Thoracic aorta (tissue), 2 donors: ENCODE measurements at regions not wholly inside any gene's neighbourhood (a gene's known extent, or its start where the extent isn't known, plus 50 kb on each side); places are given as distances from the start of the nearest gene placed in this dataset.

ENCODE experiments used
- ATAC-seq: fragments of 150-250 bp; one replicate; pipeline ENCODE4 v1.8.0; 2017; ENCODE audit warnings: low read depth; ENCODE audit not compliant: insufficient number of reproducible peaks, low FRiP score
- DNase-seq: peaks from one replicate; pipeline ENCODE4 v3.0.0-alpha.2; 2020; ENCODE audit warnings: low spot score
- H3K27ac ChIP-seq, 2 donors: fragments of 200-600 bp; sonication (generic); 1 replicate in 1 of 2; 2 replicates in 1 of 2; pipeline ENCODE4 v1.5.1; 2016; ENCODE audit warnings: mild to moderate bottlenecking in 2 of 2, moderate library complexity in 2 of 2
- H3K27me3 ChIP-seq: fragments of 200-600 bp; sonication (generic); replicated peaks from 2 replicates; pipeline ENCODE4 v1.6.0; 2016; ENCODE audit warnings: mild to moderate bottlenecking; ENCODE audit not compliant: insufficient read depth
- H3K36me3 ChIP-seq: fragments of 200-600 bp; sonication (generic); one replicate; pipeline ENCODE4 v1.5.1; 2016
- H3K4me1 ChIP-seq, 2 donors: fragments of 200-600 bp; sonication (generic); 1 replicate in 1 of 2; 2 replicates in 1 of 2; pipeline versions ENCODE4 v1.5.1 to v1.6.0; 2016; ENCODE audit warnings: low read depth in 2 of 2, mild to moderate bottlenecking in 1 of 2; ENCODE audit not compliant: control insufficient read depth in 1 of 2
- H3K4me3 ChIP-seq: fragments of 200-600 bp; sonication (generic); 2 replicates; pipeline ENCODE4 v1.5.1; 2016; ENCODE audit warnings: mild to moderate bottlenecking
- H3K9me3 ChIP-seq: fragments of 200-600 bp; sonication (generic); 2 replicates; pipeline ENCODE4 v1.5.1; 2016
- TF ChIP-seq, protein P1 (sequence below): fragments of 200-600 bp; sonication (generic); IDR thresholded peaks from one replicate; pipeline ENCODE4 v1.5.1; 2019; ENCODE audit warnings: antibody characterized with exemption

DNA sequence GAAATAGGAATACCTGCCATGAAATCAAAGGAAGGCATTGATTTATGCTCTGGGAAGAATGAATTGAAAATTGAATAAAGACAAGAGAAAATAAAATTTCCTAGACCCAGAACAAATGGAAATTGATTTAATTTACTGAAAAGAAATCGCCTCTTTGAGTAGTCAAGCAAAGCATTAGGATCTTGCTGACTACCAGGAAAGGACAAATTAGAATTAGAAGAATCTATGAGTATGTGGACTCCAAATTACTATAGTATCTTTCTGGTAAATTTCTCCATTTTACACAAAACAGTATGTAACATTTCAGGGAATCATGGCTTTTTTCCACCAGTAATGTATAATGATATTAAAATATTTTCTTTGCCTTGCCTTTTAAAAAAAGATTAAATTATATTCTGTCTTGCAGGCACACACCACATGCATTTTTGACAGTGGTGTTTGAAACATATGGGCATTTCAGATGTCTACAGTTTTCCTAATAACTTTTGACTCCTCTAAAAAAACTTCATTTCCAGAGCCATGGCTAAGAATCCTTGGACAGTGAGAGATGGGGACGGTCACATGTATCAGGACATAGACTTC, 768.7 kb upstream of the NRSN1 start:
- no peaks in the 10 kb centered on the region for H3K36me3 ChIP-seq
- no peak overlapping the region for H3K27ac ChIP-seq
- no peak overlapping the region for H3K4me3 ChIP-seq
- no peaks in the 10 kb centered on the region for H3K4me1 ChIP-seq
- TF ChIP-seq, protein P1, sequence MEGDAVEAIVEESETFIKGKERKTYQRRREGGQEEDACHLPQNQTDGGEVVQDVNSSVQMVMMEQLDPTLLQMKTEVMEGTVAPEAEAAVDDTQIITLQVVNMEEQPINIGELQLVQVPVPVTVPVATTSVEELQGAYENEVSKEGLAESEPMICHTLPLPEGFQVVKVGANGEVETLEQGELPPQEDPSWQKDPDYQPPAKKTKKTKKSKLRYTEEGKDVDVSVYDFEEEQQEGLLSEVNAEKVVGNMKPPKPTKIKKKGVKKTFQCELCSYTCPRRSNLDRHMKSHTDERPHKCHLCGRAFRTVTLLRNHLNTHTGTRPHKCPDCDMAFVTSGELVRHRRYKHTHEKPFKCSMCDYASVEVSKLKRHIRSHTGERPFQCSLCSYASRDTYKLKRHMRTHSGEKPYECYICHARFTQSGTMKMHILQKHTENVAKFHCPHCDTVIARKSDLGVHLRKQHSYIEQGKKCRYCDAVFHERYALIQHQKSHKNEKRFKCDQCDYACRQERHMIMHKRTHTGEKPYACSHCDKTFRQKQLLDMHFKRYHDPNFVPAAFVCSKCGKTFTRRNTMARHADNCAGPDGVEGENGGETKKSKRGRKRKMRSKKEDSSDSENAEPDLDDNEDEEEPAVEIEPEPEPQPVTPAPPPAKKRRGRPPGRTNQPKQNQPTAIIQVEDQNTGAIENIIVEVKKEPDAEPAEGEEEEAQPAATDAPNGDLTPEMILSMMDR: no peak
- H3K27me3 ChIP-seq: no peaks in the 10 kb centered on the region
- H3K9me3 ChIP-seq: no peaks in the 10 kb centered on the region
- ATAC-seq (no peak), DNase-seq (no peak)

DNA sequence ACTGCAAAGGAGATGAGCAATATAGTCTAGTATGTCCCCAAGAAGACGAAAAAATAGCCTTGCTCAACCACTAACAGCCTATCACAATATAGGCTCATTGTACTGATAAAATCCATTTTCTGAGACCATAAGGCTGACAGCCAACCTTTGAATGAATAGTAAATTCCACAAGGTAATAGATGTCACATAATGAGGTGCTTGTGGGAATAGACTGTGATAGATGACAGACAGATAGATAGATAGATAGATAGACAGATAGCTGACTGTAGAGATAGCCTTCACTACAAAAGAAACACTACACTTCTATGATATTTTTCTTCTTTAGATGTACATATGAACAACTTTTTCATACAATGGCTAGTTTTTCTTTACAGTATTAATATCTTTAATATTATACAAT, 760.3 kb upstream of the NRSN1 start:
- no peak for ATAC-seq
- TF ChIP-seq, protein P1: no peak
- Histone ChIP-seq H3K9me3 (no peaks in the 10 kb centered on the region), H3K4me1 (no peaks in the 10 kb centered on the region), H3K4me3 (no peak overlapping the region), H3K27me3 (no peaks in the 10 kb centered on the region), H3K36me3 (no peaks in the 10 kb centered on the region), H3K27ac (no peak overlapping the region)
- DNase-seq: no peak

DNA sequence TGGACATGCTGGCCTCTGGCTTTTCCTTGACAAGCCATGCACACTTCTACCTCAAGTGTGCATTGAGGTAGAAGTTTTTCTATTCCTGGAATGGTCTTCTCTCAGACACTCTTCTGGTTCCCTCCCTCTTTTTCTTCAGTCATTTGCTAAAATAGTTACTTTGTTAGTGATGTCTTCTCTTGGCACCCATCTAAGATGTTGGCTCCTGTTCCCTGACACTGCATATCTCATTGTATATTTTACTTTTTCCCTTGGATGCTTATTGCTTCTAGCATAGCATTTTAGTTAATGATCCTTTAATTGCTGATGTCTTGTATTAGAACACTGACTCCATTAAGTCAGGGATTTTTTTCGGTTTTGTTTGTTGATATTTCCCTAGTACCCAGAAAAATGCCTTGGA, 758.7 kb upstream of the NRSN1 start:
- TF ChIP-seq, protein P1: no peak
- H3K4me3 ChIP-seq: no peak overlapping the region
- H3K36me3 ChIP-seq: no peaks in the 10 kb centered on the region
- no peak for ATAC-seq
- DNase-seq: no peak
- no peaks in the 10 kb centered on the region for H3K4me1 ChIP-seq
- H3K27ac ChIP-seq: no peak overlapping the region
- H3K27me3 ChIP-seq: no peaks in the 10 kb centered on the region
- H3K9me3 ChIP-seq: no peaks in the 10 kb centered on the region

DNA sequence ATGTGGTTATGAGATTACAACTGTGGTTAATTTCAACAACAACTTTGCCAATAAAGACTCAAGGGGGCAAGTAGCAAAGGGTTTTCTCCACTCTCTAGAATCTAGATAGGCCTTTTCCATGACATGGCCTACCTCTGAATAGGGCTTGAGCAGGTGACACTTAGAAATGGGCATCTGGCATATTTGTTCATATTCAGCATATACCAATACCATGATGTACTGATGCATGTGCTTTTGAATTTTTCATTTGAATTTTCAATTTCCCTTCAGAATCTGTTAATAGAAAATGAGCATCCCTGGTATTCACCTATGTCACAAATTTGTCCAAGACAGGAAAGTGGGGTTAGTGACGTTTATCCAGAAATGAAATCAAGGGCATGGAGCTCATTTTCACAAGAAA, 757.5 kb upstream of the NRSN1 start:
- ATAC-seq (no peak), DNase-seq (no peak)
- Histone ChIP-seq H3K27ac (no peak overlapping the region), H3K27me3 (no peaks in the 10 kb centered on the region), H3K36me3 (no peaks in the 10 kb centered on the region), H3K9me3 (no peaks in the 10 kb centered on the region), H3K4me1 (no peaks in the 10 kb centered on the region), H3K4me3 (no peak overlapping the region)
- TF ChIP-seq, protein P1: no peak

DNA sequence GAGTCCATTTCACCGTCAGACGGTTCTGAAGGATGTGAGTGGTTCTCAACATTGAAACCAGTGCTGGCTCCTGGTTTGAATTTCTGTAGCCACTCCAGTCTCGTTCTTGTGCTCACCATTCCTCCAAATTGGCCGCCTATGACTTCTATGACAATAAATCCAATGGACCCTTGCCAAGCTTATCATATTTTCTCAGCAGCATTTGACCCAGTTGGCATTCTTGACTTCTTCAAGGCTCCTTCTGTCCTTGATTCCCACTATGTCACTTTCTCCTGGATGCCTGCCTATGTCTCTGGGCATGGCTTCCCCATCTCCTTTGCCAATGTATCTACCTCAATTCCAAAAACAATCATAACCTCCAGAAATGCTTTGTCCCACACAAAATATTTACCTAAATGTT, 756.0 kb upstream of the NRSN1 start:
- Histone ChIP-seq H3K4me3 (no peak overlapping the region), H3K27me3 (no peaks in the 10 kb centered on the region), H3K27ac (no peak overlapping the region), H3K36me3 (no peaks in the 10 kb centered on the region), H3K9me3 (no peaks in the 10 kb centered on the region), H3K4me1 (no peaks in the 10 kb centered on the region)
- ATAC-seq (no peak), DNase-seq (no peak)
- TF ChIP-seq, protein P1: no peak
